Nephron (organoid): ENCODE measurements at regions not wholly inside any gene's neighbourhood (a gene's known extent, or its start where the extent isn't known, plus 50 kb on each side); places are given as distances from the start of the nearest gene placed in this dataset.
"Not testable (repeated sequence)": the region's sequence is repeated elsewhere in the genome, so short reads cannot be mapped to it uniquely, and the experiment has no call there.

Experiments used
- H3K27ac Mint-ChIP-seq, 3 experiments: 2 replicates each; pipeline ENCODE4 v1.8.0; 2020; ENCODE audit warnings: mixed read lengths in 3 of 3, mild to moderate bottlenecking in 2 of 3, moderate library complexity in 1 of 3
- H3K27me3 Mint-ChIP-seq: 2 replicates; pipeline ENCODE4 v1.8.0; 2021; ENCODE audit warnings: low read depth, mild to moderate bottlenecking, moderate library complexity, mixed read lengths
- H3K36me3 Mint-ChIP-seq: 2 replicates; pipeline ENCODE4 v1.8.0; 2020; ENCODE audit warnings: low read depth, mixed read lengths
- H3K4me1 Mint-ChIP-seq: 2 replicates; pipeline ENCODE4 v1.8.0; 2020; ENCODE audit warnings: mixed read lengths
- H3K4me3 Mint-ChIP-seq, 3 experiments: 2 replicates each; pipeline ENCODE4 v1.8.0; 2020; ENCODE audit warnings: mild to moderate bottlenecking in 3 of 3, mixed read lengths in 3 of 3, moderate library complexity in 2 of 3
- H3K9me3 Mint-ChIP-seq: 2 replicates; pipeline ENCODE4 v1.8.0; 2020; ENCODE audit warnings: mixed read lengths
- CTCF ChIP-seq, 3 experiments: fragments of 200-600 bp; sonication (generic); IDR thresholded peaks; one replicate each; pipeline ENCODE4 v1.5.0; 2021; ENCODE audit warnings: antibody characterized with exemption in 3 of 3; ENCODE audit not compliant: unreplicated experiment in 3 of 3

DNA sequence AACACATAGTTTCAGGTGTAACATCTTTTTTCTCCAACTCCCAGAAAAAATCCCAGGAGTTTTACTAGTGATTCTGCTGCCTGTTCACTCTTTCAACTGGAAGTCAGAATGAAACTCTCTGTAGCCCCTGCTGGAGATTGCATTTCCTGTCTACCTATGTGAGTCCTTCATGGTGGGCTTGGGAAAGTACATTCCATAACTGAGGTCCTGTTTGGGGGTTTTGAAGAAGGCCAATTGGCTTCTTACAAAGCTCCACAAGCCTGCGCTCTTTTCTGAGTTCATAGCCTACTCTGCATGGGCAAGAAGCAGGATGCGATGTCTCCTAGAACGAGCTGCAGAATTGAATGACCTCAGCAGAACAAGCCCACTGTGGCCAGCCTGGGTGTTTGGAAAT lies 86.7 kb downstream of the LYZL2 start:
- no peak for TF ChIP-seq CTCF (IDR thresholded peaks at IDR 0.05; ENCODE audit: unreplicated experiment in 3 of 3)
- no peaks in the 10 kb centered on the region for H3K36me3 Mint-ChIP-seq
- no peak overlapping the region for H3K4me3 Mint-ChIP-seq
- H3K27ac Mint-ChIP-seq: no peak overlapping the region
- peaks cover 7% of the 10 kb centered on the region for H3K4me1 Mint-ChIP-seq
- no peaks in the 10 kb centered on the region for H3K27me3 Mint-ChIP-seq
- H3K9me3 Mint-ChIP-seq: no peaks in the 10 kb centered on the region

GRCh38 chr10:30542001-30542894 lies 87.3 kb downstream of the LYZL2 start:
- Mint-ChIP-seq H3K27me3 (no peaks in the 10 kb centered on the region), H3K27ac (no peak overlapping the region), H3K4me3 (no peak overlapping the region), H3K9me3 (no peaks in the 10 kb centered on the region), H3K36me3 (no peaks in the 10 kb centered on the region), H3K4me1 (peaks cover 8% of the 10 kb centered on the region)
- no peak for TF ChIP-seq CTCF (IDR thresholded peaks at IDR 0.05; ENCODE audit: unreplicated experiment in 3 of 3)

GRCh38 chr10:30540276-30540675 lies 89.3 kb downstream of the LYZL2 start:
- no peaks in the 10 kb centered on the region for H3K36me3 Mint-ChIP-seq
- no peak for TF ChIP-seq CTCF (IDR thresholded peaks at IDR 0.05; ENCODE audit: unreplicated experiment in 3 of 3)
- no peaks in the 10 kb centered on the region for H3K27me3 Mint-ChIP-seq
- H3K9me3 Mint-ChIP-seq: no peaks in the 10 kb centered on the region
- no peak overlapping the region for H3K27ac Mint-ChIP-seq
- no peak overlapping the region for H3K4me3 Mint-ChIP-seq
- peaks cover 8% of the 10 kb centered on the region for H3K4me1 Mint-ChIP-seq

DNA sequence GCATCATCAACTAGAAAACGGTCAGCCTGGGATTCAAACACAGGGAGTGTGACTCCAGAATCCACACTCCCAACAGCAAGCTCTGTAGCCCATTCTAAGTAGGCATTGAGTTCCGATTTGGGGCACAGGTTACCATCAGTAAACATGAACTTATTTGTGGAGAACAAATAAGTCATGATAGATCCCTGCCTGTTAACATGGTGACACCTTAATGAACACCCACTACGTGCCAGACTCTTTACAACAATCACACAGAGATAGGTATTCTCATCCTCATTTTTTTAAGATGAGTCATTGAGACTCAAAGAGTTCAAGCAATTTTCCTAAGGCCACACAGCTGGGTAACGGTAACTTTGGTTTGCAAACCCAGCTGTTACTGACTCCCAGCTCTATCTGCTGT lies 91.5 kb downstream of the LYZL2 start:
- TF ChIP-seq CTCF (IDR thresholded peaks at IDR 0.05; ENCODE audit: unreplicated experiment in 3 of 3): no peak
- Mint-ChIP-seq H3K9me3 (no peaks in the 10 kb centered on the region), H3K4me3 (no peak overlapping the region), H3K27ac (no peak overlapping the region), H3K27me3 (no peaks in the 10 kb centered on the region), H3K4me1 (peaks cover 12% of the 10 kb centered on the region), H3K36me3 (no peaks in the 10 kb centered on the region)

- Mint-ChIP-seq H3K9me3 (no peaks in the 10 kb centered on the region), H3K36me3 (no peaks in the 10 kb centered on the region), H3K27me3 (peaks cover 2% of the 10 kb centered on the region), H3K4me1 (peaks cover 12% of the 10 kb centered on the region), H3K4me3 (no peak overlapping the region), H3K27ac (no peak overlapping the region)
- no peak for TF ChIP-seq CTCF (IDR thresholded peaks at IDR 0.05; ENCODE audit: unreplicated experiment in 3 of 3)
Measured at GRCh38 chr10:30537586-30537985, 92.0 kb downstream of the LYZL2 start.

GRCh38 chr10:30537158-30537557 lies 92.4 kb downstream of the LYZL2 start:
- H3K27me3 Mint-ChIP-seq, H3K27ac Mint-ChIP-seq, H3K9me3 Mint-ChIP-seq, H3K36me3 Mint-ChIP-seq, H3K4me3 Mint-ChIP-seq: not testable (repeated sequence)
- H3K4me1 Mint-ChIP-seq: peaks cover 12% of the 10 kb centered on the region
